ENCODE measurements at regions not wholly inside any gene's neighbourhood (a gene's known extent, or its start where the extent isn't known, plus 50 kb on each side); places are given as distances from the start of the nearest gene placed in this dataset.

- Histone ChIP-seq H3K36me3 (no peaks in the 10 kb centered on the region), H3K27ac (no peak overlapping the region), H3K9me3 (peaks cover 0 to 10% (median 0%) of the 10 kb centered on the region in 3 donors), H3K4me3 (no peak overlapping the region), H3K4me1 (no peaks in the 10 kb centered on the region), H3K27me3 (peaks cover 21% of the 10 kb centered on the region)
- WGBS, 2 donors (ENCODE audit: low coverage in 1 of 2): 79% methylated on average over 2 of the region's 2 CpGs; no CpG with 5 or more reads in 1 of the 2 donors
- no peak for ATAC-seq
- TF ChIP-seq POLR2A (IDR thresholded peaks at IDR 0.05) (no peak), CTCF (IDR thresholded peaks at IDR 0.05) (no peak), POLR2AphosphoS5 (IDR thresholded peaks at IDR 0.05) (no peak), EP300 (IDR thresholded peaks at IDR 0.05) (no peak)
Observed at GRCh38 chr11:45475173-45475572, 189.0 kb upstream of the SYT13 start.

- no peak for ATAC-seq
- Histone ChIP-seq H3K27me3 (peaks cover 10% of the 10 kb centered on the region), H3K4me1 (no peaks in the 10 kb centered on the region), H3K4me3 (no peak overlapping the region), H3K27ac (no peak overlapping the region), H3K36me3 (no peaks in the 10 kb centered on the region), H3K9me3 (peaks cover 0 to 10% (median 0%) of the 10 kb centered on the region in 3 donors)
- TF ChIP-seq CTCF (IDR thresholded peaks at IDR 0.05) (no peak), POLR2AphosphoS5 (IDR thresholded peaks at IDR 0.05) (no peak), POLR2A (IDR thresholded peaks at IDR 0.05) (no peak), EP300 (IDR thresholded peaks at IDR 0.05) (no peak)
- WGBS, 2 donors (ENCODE audit: low coverage in 1 of 2): 14 to 33% methylated on average over 2 to 3 of the region's 3 CpGs
Observed at GRCh38 chr11:45473341-45473895, 187.3 kb upstream of the SYT13 start.

GRCh38 chr11:45472716-45473317 is 186.7 kb upstream of the SYT13 start:
- no peak overlapping the region for H3K4me3 ChIP-seq
- TF ChIP-seq POLR2AphosphoS5 (IDR thresholded peaks at IDR 0.05): no peak
- no peak for TF ChIP-seq EP300 (IDR thresholded peaks at IDR 0.05)
- no peak for TF ChIP-seq CTCF (IDR thresholded peaks at IDR 0.05)
- no peak for TF ChIP-seq POLR2A (IDR thresholded peaks at IDR 0.05)
- ATAC-seq: no peak
- 76 to 80% methylated on average over 7 to 9 of the region's 14 CpGs for WGBS, 2 donors (ENCODE audit: low coverage in 1 of 2)
- no peaks in the 10 kb centered on the region for H3K4me1 ChIP-seq
- H3K27ac ChIP-seq: no peak overlapping the region
- H3K36me3 ChIP-seq: no peaks in the 10 kb centered on the region
- H3K27me3 ChIP-seq: peaks cover 4% of the 10 kb centered on the region
- H3K9me3 ChIP-seq: peaks cover 0 to 9% (median 0%) of the 10 kb centered on the region in 3 donors

GRCh38 chr11:45471266-45471665 is 185.1 kb upstream of the SYT13 start:
- no CpG with 5 or more reads among the region's 4 CpGs for WGBS, 2 donors (ENCODE audit: low coverage in 1 of 2)
- Histone ChIP-seq H3K36me3 (no peaks in the 10 kb centered on the region), H3K27ac (no peak overlapping the region), H3K9me3 (no peaks in the 10 kb centered on the region), H3K27me3 (no peaks in the 10 kb centered on the region), H3K4me1 (no peaks in the 10 kb centered on the region), H3K4me3 (no peak overlapping the region)
- no peak for TF ChIP-seq POLR2AphosphoS5 (IDR thresholded peaks at IDR 0.05)
- no peak for TF ChIP-seq CTCF (IDR thresholded peaks at IDR 0.05)
- TF ChIP-seq POLR2A (IDR thresholded peaks at IDR 0.05): no peak
- TF ChIP-seq EP300 (IDR thresholded peaks at IDR 0.05): no peak
- ATAC-seq: no peak

- ATAC-seq: no peak
- H3K4me3 ChIP-seq: no peak overlapping the region
- no peaks in the 10 kb centered on the region for H3K9me3 ChIP-seq
- no peak overlapping the region for H3K27ac ChIP-seq
- H3K27me3 ChIP-seq: no peaks in the 10 kb centered on the region
- WGBS, 2 donors (ENCODE audit: low coverage in 1 of 2): 29% methylated on average over 1 of the region's 3 CpGs; no CpG with 5 or more reads in 1 of the 2 donors
- TF ChIP-seq POLR2A (IDR thresholded peaks at IDR 0.05) (no peak), CTCF (IDR thresholded peaks at IDR 0.05) (no peak), POLR2AphosphoS5 (IDR thresholded peaks at IDR 0.05) (no peak), EP300 (IDR thresholded peaks at IDR 0.05) (no peak)
- no peaks in the 10 kb centered on the region for H3K36me3 ChIP-seq
- H3K4me1 ChIP-seq: no peaks in the 10 kb centered on the region
Observed at GRCh38 chr11:45470794-45471167, 184.6 kb upstream of the SYT13 start.

Measured in gastroesophageal sphincter (tissue), 4 donors.